Stimulated activated CD4-positive, alpha-beta T cell treated with anti-CD3 and anti-CD28 coated beads, Interleukin-4, amount 100 ng/mL, for 1 hour (primary cell): ENCODE measurements at regions not wholly inside any gene's neighbourhood (a gene's known extent, or its start where the extent isn't known, plus 50 kb on each side); places are given as distances from the start of the nearest gene placed in this dataset.
"Not testable (repeated sequence)": the region's sequence is repeated elsewhere in the genome, so short reads cannot be mapped to it uniquely, and the experiment has no call there.

Source experiments
- DNase-seq: peaks from one replicate; pipeline ENCODE4 v3.0.0-alpha.2; 2020

DNA sequence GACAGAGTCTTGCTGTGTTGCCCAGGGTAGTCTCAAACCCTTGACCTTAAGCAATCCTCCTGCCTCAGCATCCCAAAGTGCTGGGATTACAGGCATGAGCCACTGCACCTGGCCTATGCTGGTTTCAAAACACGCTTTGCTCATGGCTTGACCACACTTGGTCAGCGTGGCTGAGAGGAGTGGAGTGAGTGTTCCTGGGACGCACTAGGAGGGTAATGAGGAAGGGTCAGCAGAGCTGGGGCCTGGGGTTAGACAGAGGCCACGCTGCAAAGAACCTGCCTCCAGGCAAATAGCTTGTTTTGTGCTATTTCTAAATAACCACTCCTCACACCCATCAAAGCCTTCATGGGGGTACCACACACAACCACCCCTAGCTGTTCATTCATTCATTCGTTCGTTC is 77.9 kb upstream of the TOX2 start:
- DNase-seq: no peak

GRCh38 chr20:43835944-43836508 is 78.6 kb upstream of the TOX2 start:
- no peak for DNase-seq

- no peak for DNase-seq
These were observed 80.9 kb upstream of the TOX2 start for GRCh38 chr20:43833511-43834395.

GRCh38 chr20:43832961-43833360 is 81.7 kb upstream of the TOX2 start:
- DNase-seq: no peak

DNA sequence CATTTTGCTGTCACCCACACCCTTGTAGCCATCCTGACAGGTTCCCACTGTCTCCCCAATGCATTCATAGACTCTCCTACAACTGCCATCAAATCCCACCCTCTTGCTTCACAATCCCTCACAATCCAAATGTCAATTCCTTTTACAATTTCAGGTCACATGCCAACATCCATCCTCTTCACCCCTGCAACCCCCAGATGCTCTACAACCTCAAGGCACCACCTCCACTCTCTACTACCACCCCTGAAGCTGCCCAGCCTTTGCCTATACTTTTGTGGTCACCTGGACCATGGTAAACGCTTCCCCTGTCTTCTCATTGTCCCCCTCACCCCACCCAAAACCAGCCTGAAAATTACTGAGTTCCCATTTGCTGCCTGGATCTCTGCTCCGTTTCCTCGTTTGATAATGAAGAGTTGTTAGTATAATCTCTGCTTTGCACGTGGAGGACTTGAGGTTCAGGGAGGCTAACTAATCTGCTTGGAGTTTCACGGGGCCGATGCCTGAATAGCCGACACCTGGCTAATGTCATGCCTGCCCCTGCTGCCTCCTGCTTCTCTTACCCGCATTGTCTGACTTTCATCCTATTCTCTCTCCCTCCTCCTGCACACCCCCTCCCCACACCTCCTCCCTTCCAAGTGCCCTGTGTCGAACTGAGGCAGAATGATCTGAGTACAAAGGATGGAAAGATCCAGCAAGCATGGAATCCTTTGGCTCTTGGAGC is 82.4 kb upstream of the TOX2 start:
- no peak for DNase-seq

DNA sequence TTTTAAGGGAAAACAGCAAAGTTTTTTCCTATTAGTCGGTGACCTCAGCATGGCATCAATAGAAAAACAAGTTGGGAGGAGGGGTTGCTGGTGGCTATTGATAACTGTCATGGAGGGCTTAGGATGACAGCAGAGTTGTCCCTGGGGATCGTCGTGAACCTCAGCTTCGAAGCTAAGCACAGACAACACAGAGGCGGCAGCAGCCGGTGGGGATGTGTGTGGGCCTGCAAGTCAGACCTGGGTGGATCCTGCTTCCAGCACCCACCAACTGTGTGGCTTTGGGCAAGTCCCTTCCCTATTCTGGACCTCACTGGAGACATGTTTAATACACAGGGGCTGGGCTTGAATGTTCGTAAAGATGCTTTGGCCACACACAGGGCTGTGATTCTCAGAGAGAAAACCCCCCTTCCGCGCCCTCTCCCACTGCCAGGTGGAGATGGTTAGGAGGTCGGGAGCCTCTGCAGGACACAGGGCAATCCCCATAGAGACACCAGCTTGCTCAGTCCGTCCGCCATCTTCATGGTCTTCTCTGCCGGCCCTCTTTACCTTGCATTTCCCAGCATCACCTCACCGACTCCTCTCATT is 83.1 kb upstream of the TOX2 start:
- DNase-seq: no peak

DNA sequence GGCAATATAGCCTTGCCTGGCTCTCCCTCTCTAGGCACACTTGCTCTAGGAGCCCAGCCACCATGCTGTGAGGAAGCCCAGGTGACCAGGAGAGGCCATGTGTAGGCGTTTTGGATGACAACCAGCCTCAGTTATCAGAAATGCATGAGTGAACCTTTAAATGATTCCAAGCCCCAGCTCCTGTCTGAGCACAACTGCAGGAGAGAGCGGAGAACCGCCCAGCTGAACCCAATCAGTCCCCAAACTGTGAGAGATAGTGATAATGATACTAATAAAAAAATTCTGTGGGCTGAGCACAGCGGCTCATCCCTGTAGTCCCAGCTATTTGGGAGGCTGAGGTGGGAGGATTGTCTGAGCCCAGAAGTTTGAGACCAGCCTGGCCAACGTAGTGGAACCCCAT is 83.8 kb upstream of the TOX2 start:
- no peak for DNase-seq

- no peak for DNase-seq
These were observed 84.5 kb upstream of the TOX2 start for GRCh38 chr20:43829951-43830690.

DNA sequence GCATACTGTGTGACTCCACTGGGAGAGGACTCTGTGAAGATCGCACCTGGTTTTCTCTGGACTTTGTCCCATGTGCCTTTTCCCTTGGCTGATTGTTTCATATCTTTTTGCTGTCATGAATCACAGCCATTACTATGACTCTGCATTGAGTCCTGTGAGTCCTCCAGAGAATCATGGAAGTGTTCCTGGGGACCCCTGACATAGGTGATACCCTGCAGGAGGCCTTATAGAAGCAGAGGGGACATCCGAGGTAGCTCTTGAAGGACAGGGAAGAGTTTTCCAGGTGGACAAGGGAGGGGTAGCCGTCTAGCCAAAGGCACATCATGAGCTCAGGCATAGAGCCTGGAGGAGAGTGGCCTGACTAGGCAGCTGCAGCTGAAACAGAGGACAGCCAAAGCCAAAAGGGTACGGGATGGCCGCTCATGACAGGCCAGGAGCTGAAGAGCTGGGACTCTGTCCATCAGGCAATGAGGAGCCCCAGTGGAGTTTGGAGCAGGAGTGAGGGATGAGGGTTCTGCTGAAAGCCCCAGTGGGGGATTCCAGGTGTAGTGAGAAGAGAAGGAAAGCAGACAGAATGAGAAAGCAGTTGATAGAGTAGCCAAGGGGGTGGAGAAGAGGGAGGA is 86.6 kb upstream of the TOX2 start:
- DNase-seq: no peak

GRCh38 chr20:43826943-43827342 is 87.7 kb upstream of the TOX2 start:
- not testable (repeated sequence) for DNase-seq

- no peak for DNase-seq
These were observed 89.1 kb upstream of the TOX2 start for GRCh38 chr20:43825581-43825980.

DNA sequence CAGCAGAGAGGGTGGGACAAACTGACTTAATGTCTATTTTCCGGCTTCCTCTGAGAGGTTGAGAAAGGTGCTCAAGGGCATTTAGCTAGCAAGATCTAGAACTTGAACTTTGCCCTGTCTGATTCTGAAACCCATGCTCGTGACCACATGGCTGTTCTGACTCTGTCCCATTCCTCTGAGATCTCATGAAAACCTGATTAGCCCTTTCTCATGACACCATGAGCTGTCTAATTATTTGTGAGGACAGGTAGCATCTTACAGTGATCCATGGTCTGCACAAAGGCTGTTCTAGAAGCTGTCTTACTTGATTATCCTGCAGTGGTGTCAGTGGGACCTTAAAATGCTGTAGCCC is 89.6 kb upstream of the TOX2 start:
- no peak for DNase-seq

GRCh38 chr20:43824309-43825050 is 90.2 kb upstream of the TOX2 start:
- DNase-seq: no peak

DNA sequence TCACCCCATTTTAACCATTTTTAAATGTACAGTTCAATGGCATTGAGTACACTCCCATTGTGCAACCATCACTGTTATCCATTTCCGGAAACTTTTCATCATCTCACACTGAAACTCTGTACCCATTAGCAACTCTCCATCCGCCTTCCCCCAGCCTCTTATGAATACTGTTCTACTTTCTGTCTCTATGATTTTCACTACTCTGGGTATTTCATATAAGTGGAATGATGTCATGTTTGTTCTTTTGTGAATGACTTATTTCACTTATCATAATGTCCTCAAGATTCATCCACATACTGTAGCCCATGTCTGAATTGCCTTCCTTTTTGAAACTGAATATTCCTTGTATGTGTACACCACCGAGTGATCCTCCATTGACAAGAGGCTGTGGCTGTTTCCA is 92.9 kb upstream of the TOX2 start:
- DNase-seq: no peak

- DNase-seq: no peak
These were observed 93.8 kb upstream of the TOX2 start for GRCh38 chr20:43820731-43821330.

- DNase-seq: no peak
These were observed 85.4 kb upstream of the GTSF1L start for GRCh38 chr20:43812216-43812615.

GRCh38 chr20:43809206-43809819 is 82.5 kb upstream of the GTSF1L start:
- DNase-seq: no peak

GRCh38 chr20:43804781-43805180 is 78.0 kb upstream of the GTSF1L start:
- DNase-seq: no peak

DNA sequence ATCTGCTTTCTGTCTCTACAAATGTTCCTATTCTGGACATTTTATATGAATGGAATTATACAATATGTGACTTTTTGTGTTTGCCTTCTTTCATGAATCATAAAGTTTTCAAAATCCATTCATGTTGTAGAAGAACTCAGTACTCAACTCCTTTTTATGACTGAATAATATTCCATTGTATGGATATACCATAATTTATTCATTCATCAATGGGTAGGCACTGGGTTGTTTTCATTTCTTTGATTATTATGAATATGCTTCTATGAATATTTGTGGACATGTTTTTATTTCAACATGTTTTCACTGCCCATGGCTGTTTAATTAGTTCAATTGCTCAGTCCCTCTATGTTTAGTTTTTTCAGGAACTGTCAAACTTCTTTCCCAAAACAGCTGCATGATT is 76.5 kb upstream of the GTSF1L start:
- DNase-seq: no peak

GRCh38 chr20:43800186-43800585 is 73.4 kb upstream of the GTSF1L start:
- no peak for DNase-seq

DNA sequence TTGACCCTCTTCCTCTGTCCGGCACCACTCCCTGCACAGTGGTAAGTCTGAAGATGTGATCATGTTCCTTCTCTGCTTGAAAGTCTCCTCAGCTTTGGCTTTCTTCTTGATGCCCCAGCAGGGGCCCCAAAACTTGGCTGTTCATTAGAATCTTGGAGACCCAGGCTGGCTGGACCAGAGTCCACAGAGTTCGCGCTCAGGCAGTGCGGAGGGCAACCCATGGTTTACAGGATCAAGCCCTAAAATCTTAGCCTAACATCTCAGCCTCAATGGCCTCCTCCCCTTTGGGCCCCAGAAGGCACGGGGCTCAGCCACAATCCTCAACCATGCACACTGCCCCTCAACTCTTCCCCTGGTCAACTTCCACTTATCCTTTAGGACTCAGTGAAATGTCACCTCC is 72.9 kb upstream of the GTSF1L start:
- DNase-seq: no peak
